Natural killer cell (primary cell): ENCODE measurements at regions not wholly inside any gene's neighbourhood (a gene's known extent, or its start where the extent isn't known, plus 50 kb on each side); places are given as distances from the start of the nearest gene placed in this dataset.

Experiments used
- ATAC-seq, 3 donors: fragments of 150-1000 bp in 2 of 3; fragments of 200-7000 bp in 1 of 3; cut with Tn5 transposase; 1 replicate in 1 of 3; 2 replicates in 2 of 3; pipeline ENCODE4 v1.10.0; 2021; ENCODE audit warnings: mild to moderate bottlenecking in 2 of 3, moderate library complexity in 2 of 3
- DNase-seq, 2 donors: peaks; one replicate each; pipeline versions ENCODE4 v3.0.0 to v3.0.0-alpha.2; 2013 to 2021; ENCODE audit warnings: mixed read lengths in 1 of 2
- H3K27ac ChIP-seq: one replicate; pipeline ENCODE4 v1.5.1; 2013; ENCODE audit warnings: mild to moderate bottlenecking, low read length
- H3K27me3 ChIP-seq: one replicate; pipeline ENCODE4 v1.6.1; 2013; ENCODE audit warnings: low read length; ENCODE audit not compliant: control insufficient read depth, insufficient read depth
- H3K36me3 ChIP-seq: one replicate; pipeline ENCODE4 v1.6.1; 2013; ENCODE audit warnings: low read length; ENCODE audit not compliant: control insufficient read depth, insufficient read depth
- H3K4me1 ChIP-seq: one replicate; pipeline ENCODE4 v1.6.1; 2013; ENCODE audit warnings: low read length; ENCODE audit not compliant: control insufficient read depth, insufficient read depth
- H3K4me3 ChIP-seq: one replicate; pipeline ENCODE4 v1.5.1; 2013; ENCODE audit warnings: low read length
- H3K9me3 ChIP-seq: one replicate; pipeline ENCODE4 v1.6.1; 2013; ENCODE audit warnings: low read length; ENCODE audit not compliant: control insufficient read depth, insufficient read depth
- H3K27ac Mint-ChIP-seq, 2 donors: one replicate each; pipeline ENCODE4 v1.8.0; 2022; ENCODE audit warnings: mild to moderate bottlenecking in 2 of 2, mixed read lengths in 2 of 2, moderate library complexity in 1 of 2
- H3K27me3 Mint-ChIP-seq, 2 donors: one replicate each; pipeline ENCODE4 v1.8.0; 2022; ENCODE audit warnings: low read depth in 2 of 2, mixed read lengths in 2 of 2
- H3K36me3 Mint-ChIP-seq: one replicate; pipeline ENCODE4 v1.8.0; 2022; ENCODE audit warnings: mixed read lengths
- H3K4me1 Mint-ChIP-seq, 2 donors: one replicate each; pipeline ENCODE4 v1.8.0; 2022; ENCODE audit warnings: mixed read lengths in 2 of 2
- H3K4me3 Mint-ChIP-seq: one replicate; pipeline ENCODE4 v1.8.0; 2022; ENCODE audit warnings: mild to moderate bottlenecking, moderate library complexity, mixed read lengths
- H3K9me3 Mint-ChIP-seq, 2 donors: one replicate each; pipeline ENCODE4 v1.8.0; 2022; ENCODE audit warnings: mixed read lengths in 2 of 2
- WGBS: methylation state at CpG from one replicate; pipeline ENCODE4 v1.1.7; 2013; ENCODE audit warnings: missing lambda C conversion rate; ENCODE audit not compliant: insufficient coverage; 5-methylcytosine and 5-hydroxymethylcytosine counted together
- intact Hi-C: fragments of 100-400 bp; cut with micrococcal nuclease; formaldehyde crosslinking; loops from one replicate; pipeline ENCODE4 v1.14.2; 2022
- TF ChIP-seq, protein P1 (sequence below): fragments of 200-600 bp; IDR thresholded peaks from one replicate; pipeline ENCODE4 v1.8.0; 2022; ENCODE audit warnings: antibody characterized with exemption

DNA sequence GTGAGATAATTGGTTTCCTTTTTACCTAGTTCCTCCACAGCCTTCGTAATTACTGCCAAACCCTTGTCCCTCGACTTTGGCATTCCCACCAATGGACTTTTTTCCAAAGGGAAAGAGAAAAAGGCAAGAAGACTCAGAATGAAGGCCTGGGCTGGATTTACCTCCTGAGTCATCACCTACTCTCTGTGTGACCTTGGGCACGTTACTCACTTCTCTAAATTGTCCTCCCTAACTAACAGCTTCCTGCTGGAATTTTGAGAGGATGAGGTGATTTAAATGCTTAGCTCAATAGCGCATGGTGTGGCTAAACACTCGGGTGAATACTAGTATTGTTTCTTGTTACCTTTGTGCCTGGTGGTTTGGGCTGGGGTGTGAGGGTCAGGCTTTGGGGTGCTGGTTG, 146.6 kb downstream of the DHX35 start:
- TF ChIP-seq, protein P1, sequence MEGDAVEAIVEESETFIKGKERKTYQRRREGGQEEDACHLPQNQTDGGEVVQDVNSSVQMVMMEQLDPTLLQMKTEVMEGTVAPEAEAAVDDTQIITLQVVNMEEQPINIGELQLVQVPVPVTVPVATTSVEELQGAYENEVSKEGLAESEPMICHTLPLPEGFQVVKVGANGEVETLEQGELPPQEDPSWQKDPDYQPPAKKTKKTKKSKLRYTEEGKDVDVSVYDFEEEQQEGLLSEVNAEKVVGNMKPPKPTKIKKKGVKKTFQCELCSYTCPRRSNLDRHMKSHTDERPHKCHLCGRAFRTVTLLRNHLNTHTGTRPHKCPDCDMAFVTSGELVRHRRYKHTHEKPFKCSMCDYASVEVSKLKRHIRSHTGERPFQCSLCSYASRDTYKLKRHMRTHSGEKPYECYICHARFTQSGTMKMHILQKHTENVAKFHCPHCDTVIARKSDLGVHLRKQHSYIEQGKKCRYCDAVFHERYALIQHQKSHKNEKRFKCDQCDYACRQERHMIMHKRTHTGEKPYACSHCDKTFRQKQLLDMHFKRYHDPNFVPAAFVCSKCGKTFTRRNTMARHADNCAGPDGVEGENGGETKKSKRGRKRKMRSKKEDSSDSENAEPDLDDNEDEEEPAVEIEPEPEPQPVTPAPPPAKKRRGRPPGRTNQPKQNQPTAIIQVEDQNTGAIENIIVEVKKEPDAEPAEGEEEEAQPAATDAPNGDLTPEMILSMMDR, result no peak
- Histone ChIP-seq H3K4me3 (no peak overlapping the region), H3K4me1 (no peaks in the 10 kb centered on the region), H3K27ac (no peak overlapping the region), H3K27me3 (peaks cover 3% of the 10 kb centered on the region), H3K9me3 (no peaks in the 10 kb centered on the region), H3K36me3 (no peaks in the 10 kb centered on the region)
- no peak for DNase-seq
- Mint-ChIP-seq H3K36me3 (no peaks in the 10 kb centered on the region), H3K4me3 (no peak overlapping the region), H3K9me3 (no peaks in the 10 kb centered on the region), H3K27me3 (peaks cover 22 to 29% of the 10 kb centered on the region in 2 donors), H3K27ac (no peak overlapping the region), H3K4me1 (peaks cover 4 to 6% of the 10 kb centered on the region in 2 donors)
- WGBS, result 70% methylated on average over 4 of the region's 5 CpGs
- intact Hi-C loops, result no loop called here
- ATAC-seq, result no peak

DNA sequence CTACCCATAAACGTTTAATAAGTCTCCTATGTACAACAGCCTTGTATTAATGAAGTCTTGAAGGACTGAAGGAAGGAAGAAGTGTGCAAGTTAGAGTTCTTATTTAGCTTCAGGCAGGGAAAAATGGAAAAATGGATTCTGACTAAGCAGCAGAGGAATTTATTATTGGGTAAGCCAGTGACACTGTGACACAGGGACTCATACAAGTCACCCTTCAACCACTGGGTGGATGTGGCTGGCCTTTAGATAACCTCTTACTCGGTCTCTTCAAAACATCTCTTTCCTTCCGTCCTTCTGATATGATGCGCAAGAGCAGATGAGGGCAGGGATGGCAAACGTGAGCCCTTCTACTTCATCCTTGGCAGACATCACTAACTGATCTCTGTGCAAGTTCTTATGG, 145.6 kb downstream of the DHX35 start:
- Mint-ChIP-seq H3K27ac (no peak overlapping the region), H3K36me3 (no peaks in the 10 kb centered on the region), H3K4me3 (no peak overlapping the region), H3K27me3 (peaks cover 22 to 29% of the 10 kb centered on the region in 2 donors), H3K9me3 (peaks cover 3 to 4% of the 10 kb centered on the region in 2 donors), H3K4me1 (peaks cover 4 to 6% of the 10 kb centered on the region in 2 donors)
- TF ChIP-seq, protein P1, result no peak
- no peaks in the 10 kb centered on the region for H3K9me3 ChIP-seq
- peaks cover 3% of the 10 kb centered on the region for H3K27me3 ChIP-seq
- intact Hi-C loops, result no loop called here
- H3K4me3 ChIP-seq, result no peak overlapping the region
- 90% methylated on average over 4 of the region's 5 CpGs for WGBS
- H3K27ac ChIP-seq, result no peak overlapping the region
- DNase-seq, result no peak
- H3K36me3 ChIP-seq, result no peaks in the 10 kb centered on the region
- ATAC-seq, result no peak
- no peaks in the 10 kb centered on the region for H3K4me1 ChIP-seq

DNA sequence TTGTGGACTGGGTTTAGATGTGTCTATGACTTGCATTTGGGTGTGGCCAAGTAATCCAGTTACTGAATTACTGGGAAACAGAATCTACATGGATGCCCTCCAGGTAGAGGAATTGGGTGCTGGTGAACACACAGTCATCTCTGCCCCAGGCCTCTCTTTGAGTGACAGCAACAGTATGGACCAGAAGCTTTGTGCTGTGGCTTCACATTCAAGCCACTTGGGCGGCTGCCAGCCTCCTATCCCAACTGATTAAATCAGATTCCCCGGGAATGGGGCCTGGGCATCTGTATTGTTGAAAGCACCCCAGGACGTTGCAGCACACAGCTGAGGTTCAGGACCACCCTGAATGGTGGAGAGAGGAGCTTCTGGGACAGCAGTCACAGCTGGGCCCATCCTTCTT, 144.6 kb downstream of the DHX35 start:
- DNase-seq (no peak), ATAC-seq (no peak)
- intact Hi-C loops, result no loop called here
- H3K9me3 Mint-ChIP-seq, result peaks cover 3 to 4% of the 10 kb centered on the region in 2 donors
- Histone ChIP-seq H3K27me3 (peaks cover under 1% of the 10 kb centered on the region), H3K27ac (no peak overlapping the region), H3K4me3 (no peak overlapping the region), H3K9me3 (no peaks in the 10 kb centered on the region), H3K4me1 (no peaks in the 10 kb centered on the region), H3K36me3 (no peaks in the 10 kb centered on the region)
- WGBS, result 75% methylated on average over 3 of the region's 3 CpGs
- peaks cover 18 to 21% of the 10 kb centered on the region in 2 donors for H3K27me3 Mint-ChIP-seq
- TF ChIP-seq, protein P1, result no peak
- no peak overlapping the region for H3K4me3 Mint-ChIP-seq
- peaks cover 0 to under 1% of the 10 kb centered on the region in 2 donors for H3K4me1 Mint-ChIP-seq
- H3K27ac Mint-ChIP-seq, result no peak overlapping the region
- H3K36me3 Mint-ChIP-seq, result no peaks in the 10 kb centered on the region

DNA sequence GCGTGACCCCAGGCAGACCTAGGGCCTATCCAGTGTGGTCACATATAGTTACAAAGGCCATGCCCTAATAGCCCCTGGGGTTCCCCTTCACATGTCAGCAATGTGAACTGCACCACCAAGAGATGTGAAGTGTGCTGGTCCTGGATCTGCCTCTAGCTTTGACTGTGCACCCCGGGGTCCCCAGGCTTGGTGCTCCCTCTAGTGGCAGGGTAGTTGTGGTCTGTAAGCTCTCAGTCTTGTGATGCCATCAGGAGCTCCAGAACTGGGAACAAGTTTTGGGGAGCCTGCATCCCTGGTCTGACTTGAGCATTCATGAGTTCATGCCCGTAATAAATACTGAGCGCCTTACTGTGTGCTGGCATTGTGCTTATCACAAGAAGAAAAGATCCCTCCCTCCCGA, 143.4 kb downstream of the DHX35 start:
- no peak overlapping the region for H3K4me3 Mint-ChIP-seq
- H3K27me3 Mint-ChIP-seq, result peaks cover 11 to 12% of the 10 kb centered on the region in 2 donors
- intact Hi-C loops, result no loop called here
- H3K27ac ChIP-seq, result no peak overlapping the region
- H3K4me3 ChIP-seq, result no peak overlapping the region
- H3K9me3 Mint-ChIP-seq, result peaks cover 3 to 4% of the 10 kb centered on the region in 2 donors
- no peaks in the 10 kb centered on the region for H3K36me3 Mint-ChIP-seq
- no peaks in the 10 kb centered on the region for H3K9me3 ChIP-seq
- 94% methylated on average over 5 of the region's 5 CpGs for WGBS
- TF ChIP-seq, protein P1, result no peak
- no peaks in the 10 kb centered on the region for H3K4me1 Mint-ChIP-seq
- no peaks in the 10 kb centered on the region for H3K27me3 ChIP-seq
- ATAC-seq, result no peak
- no peaks in the 10 kb centered on the region for H3K4me1 ChIP-seq
- no peaks in the 10 kb centered on the region for H3K36me3 ChIP-seq
- no peak for DNase-seq
- no peak overlapping the region for H3K27ac Mint-ChIP-seq
